ENCODE measurements at regions not wholly inside any gene's neighbourhood (a gene's known extent, or its start where the extent isn't known, plus 50 kb on each side); places are given as distances from the start of the nearest gene placed in this dataset.

- WGBS, 2 experiments (ENCODE audit: insufficient coverage in 1 of 2, insufficient read length in 1 of 2), result 91% methylated on average over 7 to 10 of the region's 10 CpGs
- no peaks in the 10 kb centered on the region for H3K4me1 Mint-ChIP-seq
- H3K27me3 Mint-ChIP-seq (ENCODE audit: insufficient read depth), result no peaks in the 10 kb centered on the region
- Histone ChIP-seq H3K9me3 (ENCODE audit: control insufficient read depth, low read length) (no peaks in the 10 kb centered on the region), H3K27me3 (ENCODE audit: control insufficient read depth, insufficient read depth, low read length, poor library complexity, severe bottlenecking) (no peaks in the 10 kb centered on the region), H3K36me3 (ENCODE audit: control insufficient read depth, insufficient read depth, low read length) (no peaks in the 10 kb centered on the region), H3K27ac (ENCODE audit: low read depth, low read length) (no peak overlapping the region), H3K9ac (ENCODE audit: extremely low read depth, low read length, poor library complexity, severe bottlenecking) (no peak overlapping the region), H3K4me3 (ENCODE audit: low read length) (no peak overlapping the region), H3K4me1 (ENCODE audit: control insufficient read depth, insufficient read depth, low read length) (no peaks in the 10 kb centered on the region)
- peak; percentile 31 for DNase-seq
- no peak for TF ChIP-seq CTCF (conservative IDR thresholded peaks at IDR 0.05)
- no peaks in the 10 kb centered on the region for H3K36me3 Mint-ChIP-seq (ENCODE audit: low read depth)
- no peak overlapping the region for H3K4me3 Mint-ChIP-seq
- H3K9me3 Mint-ChIP-seq, result no peaks in the 10 kb centered on the region
- no peak overlapping the region for H3K27ac Mint-ChIP-seq
Observed at GRCh38 chr3:13123013-13123654, 49.9 kb upstream of the IQSEC1 start.

All from endodermal cell (in vitro differentiated cells).